NCI-H226 (cell line): ENCODE measurements at regions not wholly inside any gene's neighbourhood (a gene's known extent, or its start where the extent isn't known, plus 50 kb on each side); places are given as distances from the start of the nearest gene placed in this dataset.

Experiments
- DNase-seq: peaks from one replicate; pipeline ENCODE4 v3.0.0-alpha.2; 2015

GRCh38 chr6:140130074-140130473 is 755.6 kb upstream of the CITED2 start:
- no peak for DNase-seq

- no peak for DNase-seq
Observed at GRCh38 chr6:140124498-140124897, 750.0 kb upstream of the CITED2 start.

DNA sequence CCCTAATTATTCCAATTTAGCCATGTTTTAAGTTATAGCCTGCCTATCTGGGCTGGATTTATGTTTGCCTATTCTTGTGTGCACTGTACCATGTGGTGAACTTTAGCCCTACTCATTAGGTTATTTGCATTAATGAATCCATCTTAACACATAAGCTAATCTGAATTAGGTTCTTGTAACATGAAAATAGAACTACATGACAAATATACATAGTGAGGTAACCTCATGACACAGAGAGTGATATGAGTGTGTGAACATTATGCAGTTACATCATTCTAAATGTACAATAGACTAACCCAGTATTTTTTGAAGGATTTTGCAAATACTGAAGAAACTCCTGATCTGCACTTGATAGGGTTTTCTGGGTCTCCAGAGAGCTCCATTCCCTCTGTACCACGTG is 733.7 kb upstream of the CITED2 start:
- no peak for DNase-seq

- no peak for DNase-seq
Observed at GRCh38 chr6:140107216-140107615, 732.8 kb upstream of the CITED2 start.

DNA sequence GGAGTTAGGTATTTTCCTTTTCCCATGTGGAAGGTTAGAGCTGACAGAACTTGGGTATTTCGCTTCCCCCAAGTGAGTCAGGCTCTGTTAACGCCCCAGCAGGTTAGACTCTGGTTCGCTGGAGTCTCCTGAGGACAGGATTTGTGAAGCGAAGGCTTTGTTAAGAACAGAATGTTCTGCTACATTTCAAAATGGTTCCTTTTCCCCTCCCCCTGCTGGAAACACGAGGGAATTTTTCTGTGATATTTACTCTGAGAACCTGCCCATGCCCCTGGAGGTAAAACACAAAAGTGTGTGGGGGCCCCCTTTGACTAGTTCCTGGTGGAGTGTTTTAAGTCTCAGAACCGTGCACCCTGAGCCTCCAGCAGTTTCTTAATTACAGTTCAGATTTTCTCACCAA is 731.4 kb upstream of the CITED2 start:
- DNase-seq, result peak; percentile 9

DNA sequence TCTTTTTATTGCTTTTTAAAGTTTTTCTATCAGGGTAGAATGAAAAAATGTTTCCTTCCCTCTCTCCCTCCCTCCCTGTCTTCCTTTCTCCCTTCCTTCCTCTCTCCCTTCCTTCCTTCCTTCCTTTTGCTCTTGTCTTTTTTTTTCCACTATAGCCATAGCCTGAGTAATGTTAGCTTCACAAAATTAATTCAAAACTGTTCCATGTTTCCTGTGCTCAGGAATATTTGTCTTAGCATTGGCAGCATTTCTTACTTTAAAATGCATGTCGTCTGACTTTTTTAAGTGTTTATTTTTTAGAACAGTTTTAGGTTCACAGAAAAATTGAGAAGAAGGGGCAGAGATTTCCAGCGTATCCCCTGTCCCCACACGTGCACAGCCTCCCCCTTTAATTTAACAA is 730.8 kb upstream of the CITED2 start:
- DNase-seq, result no peak

GRCh38 chr6:140101818-140102217 is 727.4 kb upstream of the CITED2 start:
- no peak for DNase-seq

DNA sequence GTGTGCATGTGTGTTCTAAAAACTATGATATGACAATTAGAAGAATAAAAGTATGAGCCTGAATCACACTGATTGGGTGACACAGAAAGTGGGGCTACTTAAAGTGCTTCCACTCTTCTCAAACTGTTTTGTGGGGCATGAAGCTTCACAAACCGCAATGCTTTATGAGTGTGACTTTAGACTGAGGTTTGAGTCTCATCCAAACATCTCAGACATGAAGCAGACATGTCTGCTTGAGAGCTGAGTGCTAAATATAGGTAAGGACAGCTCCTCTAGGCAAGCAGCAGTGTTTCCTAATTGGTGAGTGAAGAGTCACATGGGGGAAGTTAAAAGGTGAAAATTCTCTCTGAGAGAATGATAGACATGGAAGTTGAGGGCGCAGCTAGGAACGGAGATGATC is 726.9 kb upstream of the CITED2 start:
- DNase-seq, result no peak

GRCh38 chr6:140095532-140095931 is 721.1 kb upstream of the CITED2 start:
- no peak for DNase-seq

GRCh38 chr6:140091895-140092294 is 717.4 kb upstream of the CITED2 start:
- no peak for DNase-seq

GRCh38 chr6:140090871-140091270 is 716.4 kb upstream of the CITED2 start:
- no peak for DNase-seq

- no peak for DNase-seq
Observed at GRCh38 chr6:140083375-140083774, 708.9 kb upstream of the CITED2 start.

DNA sequence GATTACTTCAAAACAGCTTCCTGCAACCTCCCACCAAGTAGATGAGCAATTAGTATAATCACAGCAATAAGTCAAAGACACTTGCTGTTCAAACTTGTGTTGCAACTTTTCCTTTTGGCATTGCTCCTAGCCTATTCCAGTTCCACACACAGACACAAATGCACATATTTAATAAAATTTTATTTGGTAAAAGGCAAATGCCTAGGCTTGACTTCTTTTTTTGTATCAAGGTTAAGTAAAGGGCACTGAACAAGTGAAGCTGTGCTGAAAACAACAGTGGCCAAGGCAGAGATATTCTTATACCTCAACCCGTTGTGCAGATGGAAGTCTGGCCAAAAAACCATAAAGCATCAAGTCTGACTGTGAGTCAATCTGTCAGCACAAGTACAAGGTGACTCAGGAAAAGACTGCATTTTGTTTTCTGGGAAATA is 708.4 kb upstream of the CITED2 start:
- peak; percentile 60 for DNase-seq

GRCh38 chr6:140079328-140079727 is 704.9 kb upstream of the CITED2 start:
- peak; percentile 83 for DNase-seq

- DNase-seq, result peak; percentile 85
Observed at GRCh38 chr6:140078561-140079125, 704.2 kb upstream of the CITED2 start.

DNA sequence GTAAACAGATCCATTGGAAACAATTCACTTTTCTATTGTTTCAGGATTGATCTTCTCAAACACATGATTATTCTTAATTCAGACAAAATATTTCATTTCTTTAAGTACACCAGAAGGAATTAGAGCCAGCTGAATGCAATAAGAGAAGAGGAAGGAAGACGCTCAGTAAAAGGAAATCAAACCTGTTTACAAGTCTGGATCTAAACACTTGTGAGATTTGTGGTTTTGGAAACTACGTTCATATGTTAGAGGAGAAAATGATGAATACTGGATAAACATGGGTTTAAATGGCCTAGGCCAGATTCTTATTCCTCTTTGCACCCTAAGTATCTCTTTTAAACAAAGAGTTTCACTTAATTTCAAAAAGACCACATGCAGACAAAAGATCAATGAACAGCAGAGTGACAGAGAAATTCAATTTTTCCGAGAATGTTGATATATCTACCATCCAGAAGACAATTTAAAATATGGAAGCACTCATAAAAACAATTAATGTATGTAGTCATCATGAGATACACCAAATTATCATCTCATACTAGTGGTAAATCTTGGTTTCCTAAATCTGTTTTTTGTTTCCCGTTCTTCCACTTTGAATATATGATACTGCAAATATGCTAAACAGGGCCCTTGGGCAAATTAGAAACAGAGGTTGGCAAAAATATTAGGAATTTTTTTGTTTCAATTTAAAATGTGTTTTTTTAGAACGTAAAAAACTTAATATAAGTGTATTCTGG is 703.5 kb upstream of the CITED2 start:
- no peak for DNase-seq

- DNase-seq, result no peak
Observed at GRCh38 chr6:140076105-140076504, 701.7 kb upstream of the CITED2 start.

GRCh38 chr6:140073456-140073855 is 699.0 kb upstream of the CITED2 start:
- peak; percentile 54 for DNase-seq

GRCh38 chr6:140071601-140072062 is 697.2 kb upstream of the CITED2 start:
- peak; percentile 21 for DNase-seq

DNA sequence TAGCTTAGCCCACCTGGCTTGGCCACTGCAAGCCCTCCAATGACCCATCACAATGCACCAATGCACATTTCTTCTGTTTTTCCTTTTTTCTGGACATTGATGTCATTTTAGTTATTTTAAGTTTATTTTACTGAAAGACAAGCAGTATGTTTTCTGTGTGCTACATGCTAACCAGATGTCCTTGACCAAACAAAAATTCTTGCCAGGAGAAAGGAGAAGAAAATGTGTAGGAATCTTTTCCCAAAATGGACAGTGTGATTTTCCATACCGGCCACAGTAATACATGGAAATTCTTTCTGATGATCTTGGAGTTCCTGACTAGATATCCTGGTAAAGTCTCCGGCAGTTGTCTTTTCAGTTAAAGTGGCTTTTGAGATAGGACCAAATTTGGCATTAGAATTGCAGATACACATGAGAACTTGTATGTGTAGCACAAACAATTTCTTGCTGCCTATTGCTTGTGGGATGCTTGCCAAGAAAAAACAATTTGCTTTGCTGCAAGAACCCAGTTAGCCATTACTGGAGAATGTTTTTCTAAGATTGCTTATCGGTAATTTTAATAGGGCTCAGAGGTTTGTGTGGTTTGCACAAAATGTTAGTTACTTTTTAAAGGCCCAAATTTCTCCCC is 696.5 kb upstream of the CITED2 start:
- DNase-seq, result peak; percentile 49

DNA sequence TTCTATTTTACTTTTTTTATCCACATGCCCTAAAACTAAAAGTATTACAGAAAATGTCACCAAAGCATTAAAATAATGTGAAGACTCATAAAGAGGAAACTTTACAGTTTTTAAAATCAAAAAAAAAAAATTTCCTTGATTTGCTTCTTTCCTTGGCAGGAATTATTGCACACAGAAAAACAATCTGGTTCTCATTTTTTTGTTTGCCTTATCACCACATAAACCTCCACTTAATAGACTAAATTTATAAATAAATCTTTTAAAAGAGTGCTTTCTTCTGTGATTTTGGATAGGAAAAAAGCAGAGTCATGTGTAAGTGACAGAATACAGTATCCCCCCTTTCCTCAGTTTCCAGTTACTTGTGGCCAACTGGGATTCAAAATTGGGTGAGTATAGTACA is 695.1 kb upstream of the CITED2 start:
- DNase-seq, result no peak

GRCh38 chr6:140068801-140069200 is 694.4 kb upstream of the CITED2 start:
- DNase-seq, result no peak

DNA sequence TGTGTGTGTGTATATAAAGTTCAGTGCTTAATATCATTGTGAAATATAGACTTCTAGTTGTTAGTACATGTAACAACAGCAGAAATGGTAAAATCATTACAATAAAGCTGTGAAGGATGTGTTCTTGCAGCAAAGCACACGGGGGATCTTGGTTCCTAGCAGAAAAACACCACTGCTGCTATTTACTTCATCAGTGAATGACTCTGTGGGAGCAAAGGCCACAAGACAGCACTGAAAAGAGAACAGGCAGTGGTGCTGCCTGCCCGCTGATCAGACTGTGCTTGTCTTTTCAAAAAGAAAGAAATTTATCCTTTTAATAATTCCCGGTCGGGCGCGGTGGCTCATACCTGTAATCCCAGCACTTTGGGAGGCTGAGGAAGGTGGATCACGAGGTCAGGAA is 689.9 kb upstream of the CITED2 start:
- no peak for DNase-seq

- no peak for DNase-seq
Observed at GRCh38 chr6:140063021-140063399, 688.6 kb upstream of the CITED2 start.
